RPMI8226 (cell line): ENCODE measurements at regions not wholly inside any gene's neighbourhood (a gene's known extent, or its start where the extent isn't known, plus 50 kb on each side); places are given as distances from the start of the nearest gene placed in this dataset.

Source experiments
- DNase-seq: peaks from one replicate; pipeline ENCODE4 v3.0.0-alpha.2; 2015

GRCh38 chr6:92364948-92365541, 1054.3 kb downstream of the EPHA7 start:
- no peak for DNase-seq

DNA sequence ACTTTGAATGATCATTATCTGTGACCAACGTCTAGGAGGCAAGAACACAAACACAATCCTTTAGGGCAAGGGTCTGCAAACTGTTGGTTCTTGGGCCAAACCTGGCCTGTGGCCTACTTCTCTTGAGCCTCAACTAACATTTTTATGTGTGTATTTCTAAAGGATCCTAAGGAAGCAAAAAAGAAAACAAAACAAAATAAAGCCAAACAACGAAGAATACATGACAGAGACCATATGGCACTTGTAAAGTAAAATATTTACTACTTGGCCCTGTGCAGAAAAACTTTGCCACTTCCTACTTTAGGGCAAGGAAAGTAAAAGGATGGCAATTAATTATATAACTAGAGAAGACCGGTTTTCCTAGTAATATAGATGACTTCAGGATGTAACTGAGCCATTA, 1056.2 kb downstream of the EPHA7 start:
- DNase-seq, result no peak

- no peak for DNase-seq
These were observed 1057.0 kb downstream of the EPHA7 start for GRCh38 chr6:92362404-92362803.

DNA sequence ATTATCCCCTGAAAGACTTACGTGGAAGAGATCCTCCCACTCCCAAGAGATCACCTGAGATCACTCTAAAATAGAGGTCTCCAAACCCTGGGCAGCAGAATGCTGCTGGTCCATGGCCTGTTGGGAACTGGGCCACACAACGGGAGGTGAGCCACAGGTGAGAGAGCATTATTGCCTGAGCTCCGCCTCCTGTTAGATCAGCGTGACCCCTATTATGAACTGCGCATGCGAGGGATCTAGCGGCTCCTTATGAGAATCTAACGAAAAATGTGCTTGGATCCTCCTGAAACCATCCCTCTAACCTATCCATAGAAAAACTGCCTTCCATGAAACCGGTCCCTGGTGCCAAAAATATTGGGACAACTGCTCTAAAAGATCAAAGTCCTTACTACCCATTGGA, 1057.4 kb downstream of the EPHA7 start:
- DNase-seq, result no peak

GRCh38 chr6:92354270-92354829, 1065.0 kb downstream of the EPHA7 start:
- no peak for DNase-seq

DNA sequence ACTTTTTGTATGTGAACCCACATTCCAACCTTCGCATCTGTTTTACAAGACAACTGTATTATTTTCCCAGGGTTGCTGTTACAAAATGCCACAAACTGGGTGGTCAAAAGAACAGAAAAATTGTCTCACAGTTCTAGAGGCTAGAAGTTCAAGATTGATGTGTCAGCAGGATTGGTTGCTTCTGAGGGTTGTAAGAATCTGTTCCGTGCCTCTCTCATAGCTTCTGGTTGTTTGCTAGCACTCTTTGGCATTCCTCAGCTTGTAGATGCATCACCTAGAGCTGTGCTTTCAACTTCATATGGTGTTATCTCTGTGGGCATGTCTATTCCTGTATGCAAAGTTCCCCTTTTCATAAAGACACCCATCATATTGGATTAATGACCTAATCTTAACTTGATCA, 1067.2 kb downstream of the EPHA7 start:
- DNase-seq, result peak; percentile 5

DNA sequence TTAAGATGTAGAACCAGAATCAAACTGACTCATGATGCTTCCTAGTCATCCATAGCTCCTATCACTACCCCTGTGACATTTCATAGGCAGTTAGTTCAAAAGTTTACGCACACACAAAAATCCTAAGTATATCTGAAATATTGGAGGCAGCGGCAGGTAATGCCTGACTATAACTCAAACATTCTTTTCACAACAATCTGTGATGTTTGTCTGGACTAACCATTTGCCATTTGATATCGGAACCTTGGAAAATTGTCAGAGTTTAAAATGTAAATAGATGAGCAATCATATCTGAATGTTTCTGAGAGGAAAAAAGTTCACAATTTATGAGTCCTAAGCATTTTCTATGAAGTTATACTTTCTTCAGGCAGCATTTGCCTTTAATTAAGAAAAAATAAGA, 1078.2 kb downstream of the EPHA7 start:
- no peak for DNase-seq

DNA sequence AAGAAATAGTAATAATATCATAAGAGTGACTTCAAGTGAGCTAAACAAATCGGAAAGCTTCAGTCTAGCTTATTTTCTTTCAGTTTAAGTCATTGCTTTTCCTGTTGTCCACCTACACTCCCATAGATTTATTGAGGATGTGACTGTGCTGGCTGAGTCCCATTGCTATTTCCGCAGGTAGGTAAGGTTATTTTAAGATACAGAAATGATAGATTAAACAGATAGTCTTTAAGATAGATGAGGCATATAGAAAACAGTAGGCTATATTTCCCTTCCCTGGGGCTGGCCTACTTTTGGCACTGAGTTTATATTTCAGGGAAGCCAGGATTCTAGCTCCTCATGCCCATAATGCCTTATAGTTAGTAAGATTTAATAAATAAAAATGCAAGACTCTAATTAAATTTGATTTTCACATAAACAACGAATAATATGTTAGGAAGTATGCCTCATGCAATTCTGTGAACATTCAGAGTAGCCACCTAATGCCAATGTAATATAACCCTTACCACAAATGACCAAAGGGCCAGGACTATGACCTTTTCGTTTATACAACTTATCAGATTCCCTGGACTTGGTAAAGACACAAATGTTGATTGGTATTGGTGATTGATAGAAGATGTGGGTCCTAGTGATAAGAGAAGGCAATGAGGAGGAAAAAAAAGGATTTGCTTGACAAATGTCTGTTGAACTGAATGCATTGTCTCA, 1079.3 kb downstream of the EPHA7 start:
- DNase-seq, result no peak

DNA sequence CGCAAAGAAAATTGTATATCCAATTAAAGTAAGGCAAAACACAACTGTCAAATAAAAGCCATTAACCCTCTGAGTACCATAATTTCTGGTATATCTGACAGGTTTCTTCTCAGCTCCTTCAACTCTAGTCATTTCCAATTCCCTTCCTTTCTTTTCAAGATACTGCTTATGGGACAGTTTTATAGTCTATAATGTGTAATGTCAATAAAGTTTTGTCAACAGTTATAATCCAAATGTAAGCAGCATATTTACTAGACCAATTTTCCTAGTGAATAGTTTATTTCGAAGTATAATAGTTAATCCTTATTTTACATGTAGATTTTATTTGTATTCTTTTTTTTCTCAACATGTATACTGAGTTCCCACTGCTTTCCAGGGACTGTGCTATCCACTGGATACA, 1081.8 kb downstream of the EPHA7 start:
- DNase-seq, result no peak

GRCh38 chr6:92329208-92329847, 1090.0 kb downstream of the EPHA7 start:
- no peak for DNase-seq

DNA sequence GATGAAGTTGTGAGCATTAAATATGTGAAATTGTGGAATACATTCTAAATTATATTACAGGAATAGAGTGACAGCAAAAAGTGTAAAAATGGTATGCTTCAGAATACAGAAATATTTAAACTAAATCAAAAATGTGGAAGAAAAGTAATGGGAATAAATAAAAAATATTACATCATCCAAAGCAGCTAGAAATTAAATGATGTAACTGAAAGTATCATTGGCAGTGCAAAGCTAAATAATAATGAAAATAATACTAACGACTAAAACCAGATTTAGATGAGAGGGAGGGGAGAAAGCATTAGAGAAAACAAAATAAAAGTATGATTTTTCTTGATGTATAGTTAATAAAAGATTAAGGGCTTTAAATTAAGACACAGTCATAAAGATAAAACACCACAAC, 1104.0 kb downstream of the EPHA7 start:
- DNase-seq, result no peak

GRCh38 chr6:92297101-92297500, 1122.3 kb downstream of the EPHA7 start:
- DNase-seq, result no peak

DNA sequence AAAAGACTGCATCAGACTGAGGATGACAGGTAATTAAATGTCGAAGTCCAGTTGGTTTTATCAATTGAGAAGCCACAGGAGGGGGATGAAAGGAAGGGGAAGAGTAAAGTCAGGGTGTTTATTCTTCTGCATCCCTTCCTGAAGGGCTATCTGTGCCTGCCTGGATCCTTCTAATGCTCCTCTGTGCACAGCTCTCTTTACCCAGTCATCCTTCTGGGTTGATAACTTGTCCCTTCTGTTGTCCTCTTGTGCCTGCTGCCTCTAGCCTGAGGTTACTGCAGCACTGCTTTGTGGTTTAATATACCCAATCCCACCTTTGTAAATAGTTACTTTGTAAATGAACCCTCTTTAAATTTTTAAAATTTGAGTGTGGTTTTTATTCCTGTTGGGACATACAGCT, 1127.3 kb downstream of the EPHA7 start:
- no peak for DNase-seq

GRCh38 chr6:92289831-92290230, 1129.5 kb downstream of the EPHA7 start:
- DNase-seq, result no peak

DNA sequence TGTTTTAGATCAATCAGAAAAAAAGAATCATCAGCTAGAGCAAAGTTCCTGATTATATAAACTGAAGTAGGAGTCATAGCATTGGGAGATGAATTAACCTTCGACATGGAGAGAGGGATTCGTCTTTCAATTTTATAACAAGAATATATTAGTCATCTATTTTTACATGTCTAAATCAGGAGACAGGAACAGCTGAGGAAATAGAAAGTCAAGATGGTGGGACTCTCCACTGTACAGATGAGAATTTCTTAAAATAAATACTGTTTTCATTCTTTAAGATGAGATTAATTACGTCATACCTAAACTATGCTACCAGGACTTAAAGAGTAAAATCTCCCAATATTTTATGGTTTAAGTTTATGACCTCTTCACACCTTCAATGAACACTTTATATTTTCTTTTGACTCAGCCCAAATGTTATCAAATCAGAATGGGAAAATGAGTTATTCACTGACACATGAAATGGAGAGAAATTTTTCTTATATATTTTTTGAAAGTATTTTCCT, 1137.7 kb downstream of the EPHA7 start:
- no peak for DNase-seq

DNA sequence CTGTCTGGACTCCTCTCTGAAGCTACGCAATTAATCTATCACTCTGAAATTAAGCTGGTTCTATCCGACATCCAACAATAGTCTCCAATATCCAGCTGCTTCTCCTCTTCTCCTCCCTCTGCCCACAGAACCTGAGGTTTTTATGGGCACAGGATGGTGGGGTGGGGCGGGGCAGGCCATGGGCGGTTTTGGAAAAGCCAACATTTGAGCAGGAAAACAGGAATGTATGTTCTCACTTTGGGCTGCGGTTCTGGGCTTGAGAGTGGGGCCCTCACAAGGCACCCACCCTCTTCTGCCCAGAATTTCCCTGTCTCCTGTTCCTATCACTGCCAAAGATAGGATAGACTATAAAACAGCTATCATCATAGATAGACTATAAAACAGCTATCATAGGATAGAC, 1144.2 kb downstream of the EPHA7 start:
- no peak for DNase-seq

DNA sequence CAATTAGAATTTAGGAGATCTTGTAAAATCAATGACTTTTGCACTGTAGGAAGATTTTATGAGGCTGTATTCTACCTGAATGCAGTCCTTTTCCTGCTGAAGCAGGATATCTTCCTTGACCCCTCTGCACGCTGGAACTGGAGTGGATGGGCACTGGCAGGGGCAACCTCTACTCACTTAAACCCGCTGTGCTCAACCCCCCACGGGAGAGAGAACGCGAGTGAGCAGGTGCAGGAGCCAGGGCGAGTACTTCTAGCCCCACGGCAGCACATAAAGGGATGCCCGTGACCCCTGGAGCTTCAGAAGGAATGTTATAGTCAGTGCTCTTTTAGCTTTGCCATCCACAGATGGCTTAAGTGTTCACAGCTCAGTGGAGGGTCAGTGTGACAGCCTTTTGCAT, 1144.8 kb downstream of the EPHA7 start:
- no peak for DNase-seq

DNA sequence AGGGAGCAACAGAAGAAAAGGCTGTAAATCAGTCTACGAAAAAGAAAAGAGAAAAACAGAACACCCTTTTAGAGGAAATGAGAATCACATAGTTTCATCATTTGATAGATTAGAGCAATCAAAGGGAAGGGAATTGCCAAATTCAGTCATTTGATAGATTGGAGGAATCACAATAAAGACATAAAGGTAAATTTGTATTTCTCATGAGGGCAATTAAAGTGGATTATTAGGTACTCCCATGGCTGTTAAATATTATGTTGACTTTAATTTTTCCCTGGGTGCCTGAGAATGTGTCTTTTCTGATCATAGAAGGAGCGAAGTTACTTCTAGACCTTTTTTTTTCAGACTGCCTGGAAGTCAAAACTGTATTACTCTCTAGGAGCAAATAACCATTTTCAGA, 1145.7 kb downstream of the EPHA7 start:
- no peak for DNase-seq

DNA sequence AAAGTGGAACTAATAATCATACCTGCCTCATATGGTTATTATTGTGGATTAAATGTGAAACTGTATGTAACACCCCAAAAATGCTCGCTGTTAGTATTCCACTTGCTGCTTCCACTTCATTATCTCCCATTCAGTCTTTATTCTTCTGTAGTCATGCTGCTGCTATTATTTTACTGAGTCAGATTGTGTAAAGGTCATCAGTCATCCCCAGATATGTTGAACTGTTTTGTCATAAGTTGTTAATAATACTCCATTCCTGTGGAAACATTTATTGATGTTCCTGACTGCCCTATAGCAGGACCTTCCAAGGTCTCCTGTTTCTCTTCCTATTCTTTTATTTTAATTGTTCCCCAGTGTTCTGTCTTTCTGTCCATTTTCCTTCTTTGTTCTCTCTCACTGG, 1148.3 kb downstream of the EPHA7 start:
- DNase-seq, result no peak

GRCh38 chr6:92270365-92270764, 1149.0 kb downstream of the EPHA7 start:
- DNase-seq, result no peak

DNA sequence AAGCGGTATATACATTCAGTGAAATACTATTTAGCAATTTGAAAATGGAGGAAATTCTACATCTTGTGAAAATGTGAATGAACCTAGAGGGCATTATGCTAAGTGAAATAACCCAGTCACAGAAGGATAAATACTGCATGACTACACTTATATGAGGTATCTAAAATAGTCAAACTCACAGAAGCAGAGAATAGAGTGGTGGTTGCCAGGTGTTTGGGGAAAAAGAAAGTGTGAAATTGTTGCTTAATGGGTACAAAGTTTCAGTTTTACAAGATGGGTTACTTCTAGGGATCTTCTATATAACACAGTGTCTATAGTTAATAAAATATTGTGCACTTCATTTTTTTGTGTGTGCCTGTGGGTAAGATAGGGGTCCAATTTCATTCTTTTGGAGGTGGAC, 1152.0 kb downstream of the EPHA7 start:
- no peak for DNase-seq

DNA sequence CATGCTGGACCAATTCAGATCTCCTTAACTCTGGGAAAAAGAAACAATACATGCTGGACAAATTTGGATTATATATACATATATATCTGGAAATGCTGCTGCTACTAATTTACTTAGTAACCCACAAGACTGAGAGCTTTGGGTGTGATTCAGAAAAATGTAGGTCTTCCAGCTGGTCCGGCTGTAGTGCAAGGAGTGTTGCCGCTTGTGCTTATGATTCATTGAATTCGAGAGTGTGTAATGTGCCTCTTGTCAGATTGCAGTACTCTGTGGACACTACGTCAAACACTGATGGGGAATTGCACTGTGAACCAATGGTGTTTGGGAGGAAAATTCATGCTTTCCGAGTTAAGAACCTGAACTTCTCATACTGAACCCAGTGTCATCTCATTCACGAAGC, 1155.5 kb downstream of the EPHA7 start:
- DNase-seq, result no peak

DNA sequence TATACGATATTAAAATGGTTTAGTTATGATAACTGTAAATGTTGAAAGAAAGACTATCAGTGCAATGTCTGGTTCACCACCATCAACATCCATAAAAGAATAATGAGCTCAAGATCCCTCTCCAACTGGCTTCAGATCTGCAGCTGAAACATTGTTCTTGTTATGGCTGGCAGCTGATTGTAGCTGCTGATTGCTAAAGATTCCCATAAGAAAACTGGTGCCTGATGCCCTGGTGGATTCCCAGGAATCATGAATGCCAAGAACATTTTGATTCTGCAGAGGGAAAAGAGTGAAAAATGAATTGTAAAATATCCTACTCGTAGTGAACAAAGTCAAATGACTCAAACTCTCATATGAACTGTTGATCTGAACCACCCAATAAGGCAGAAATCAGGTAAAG, 1160.2 kb downstream of the EPHA7 start:
- no peak for DNase-seq

- DNase-seq, result no peak
These were observed 1176.0 kb downstream of the EPHA7 start for GRCh38 chr6:92243315-92243714.
